GM12878 (cell line): ENCODE measurements at regions not wholly inside any gene's neighbourhood (a gene's known extent, or its start where the extent isn't known, plus 50 kb on each side); places are given as distances from the start of the nearest gene placed in this dataset.

ENCODE experiments used
- ATAC-seq: fragments of 200-7000 bp; cut with Tn5 transposase; 3 replicates; pipeline ENCODE4 v1.9.1; 2020; ENCODE audit warnings: mild to moderate bottlenecking, moderate library complexity
- BruUV-seq: library from RNA; stranded (reverse); fragments of 400-500 nt; replicated peaks from 2 replicates; lab custom pipeline; 2021; lab: Mats Ljungman, UMichigan
- CTCF ChIA-PET: fragments of 300-600 bp; sonication (Branson Sonifier 250); formaldehyde crosslinking; extraction: SDS; loops from one replicate; lab custom pipeline; 2021; ENCODE audit warnings: inconsistent platforms; lab: Yijun Ruan, JAX
- POLR2A ChIA-PET: fragments of 350-600 bp; formaldehyde crosslinking; extraction: SDS; loops from one replicate; lab custom pipeline; 2021; ENCODE audit warnings: inconsistent platforms; lab: Charles Lee
- RAD21 ChIA-PET: fragments of 300-600 bp; sonication (Branson Sonifier 250); formaldehyde crosslinking; loops from one replicate; lab custom pipeline; 2023; ENCODE audit warnings: antibody characterized with exemption; ENCODE audit not compliant: unreplicated experiment; lab: Charles Lee
- SMC1A ChIA-PET: fragments of 300-600 bp; sonication (Branson Sonifier 250); formaldehyde crosslinking; loops from one replicate; lab custom pipeline; 2023; ENCODE audit not compliant: unreplicated experiment, uncharacterized antibody; lab: Charles Lee
- DNase-seq: peaks from one replicate; pipeline ENCODE4 v3.0.0-alpha.2; 2011; ENCODE audit warnings: low read depth, low spot score
- FAIRE-seq: peaks from 3 replicates; lab custom pipeline; 2011; peaks lifted over from hg19 to GRCh38; lab: Jason Lieb, UNC
- H2AFZ ChIP-seq: 2 replicates; pipeline ENCODE4 v1.6.0; 2011; ENCODE audit warnings: low read depth, low read length, control low read depth; ENCODE audit not compliant: control insufficient read depth
- H3K27ac ChIP-seq: 2 replicates; pipeline ENCODE4 v1.5.1; 2011; ENCODE audit warnings: control low read depth; ENCODE audit not compliant: control insufficient read depth, insufficient read depth
- H3K27me3 ChIP-seq, 2 experiments: replicated peaks in 1 of 2; 2 replicates each; pipeline versions ENCODE4 v1.6.0 to v1.6.1; 2011; ENCODE audit warnings: low read length in 1 of 2; ENCODE audit not compliant: control insufficient read depth in 2 of 2, insufficient read depth in 2 of 2
- H3K36me3 ChIP-seq, 2 experiments: 2 replicates each; pipeline ENCODE4 v1.5.1; 2011; ENCODE audit warnings: low read length in 1 of 2; ENCODE audit not compliant: control insufficient read depth in 2 of 2, insufficient read depth in 2 of 2
- H3K4me1 ChIP-seq: 2 replicates; pipeline ENCODE4 v1.6.1; 2011; ENCODE audit warnings: mild to moderate bottlenecking, low read length, moderate library complexity, mixed read lengths; ENCODE audit not compliant: control insufficient read depth, insufficient read depth
- H3K4me2 ChIP-seq: 2 replicates; pipeline ENCODE4 v1.6.0; 2011; ENCODE audit warnings: control low read depth; ENCODE audit not compliant: control insufficient read depth, insufficient read depth
- H3K4me3 ChIP-seq: fragments of 200-600 bp; sonication (generic); 2 replicates; pipeline ENCODE4 v1.5.1; 2016
- H3K79me2 ChIP-seq: 2 replicates; pipeline ENCODE4 v1.6.0; 2011; ENCODE audit warnings: low read length; ENCODE audit not compliant: control insufficient read depth, insufficient read depth
- H3K9ac ChIP-seq: 2 replicates; pipeline ENCODE4 v1.8.0; 2011; ENCODE audit warnings: low read length, control low read depth, mixed read lengths; ENCODE audit not compliant: control insufficient read depth, insufficient read depth
- H3K9me3 ChIP-seq: replicated peaks from 3 replicates; pipeline ENCODE4 v1.5.1; 2011; ENCODE audit warnings: mild to moderate bottlenecking, low read length; ENCODE audit not compliant: control insufficient read depth, insufficient read depth
- H4K20me1 ChIP-seq: 2 replicates; pipeline ENCODE4 v1.6.0; 2011; ENCODE audit not compliant: control insufficient read depth, insufficient read depth
- BCL11A ChIP-seq: IDR thresholded peaks from 2 replicates; pipeline ENCODE4 v1.6.1; 2011; ENCODE audit warnings: low read depth, low read length
- ETV6 ChIP-seq, 2 experiments: fragments of 450-650 bp in 1 of 2; IDR thresholded peaks in 1 of 2; conservative IDR thresholded peaks in 1 of 2; 2 replicates each; pipeline ENCODE4 v1.6.1; 2014; ENCODE audit warnings: antibody characterized with exemption in 1 of 2, borderline replicate concordance in 1 of 2, low read depth in 1 of 2, mild to moderate bottlenecking in 1 of 2, moderate library complexity in 1 of 2
- EZH2 ChIP-seq: IDR thresholded peaks from 2 replicates; pipeline ENCODE4 v1.6.1; 2012; ENCODE audit warnings: low read depth, mild to moderate bottlenecking, control low read depth, inconsistent platforms, low read length, borderline replicate concordance; ENCODE audit not compliant: control insufficient read depth
- IKZF2 ChIP-seq, 2 experiments: fragments of 450-650 bp; IDR thresholded peaks; 2 replicates each; pipeline ENCODE4 v1.6.1; 2017; ENCODE audit warnings: mild to moderate bottlenecking in 2 of 2, moderate library complexity in 2 of 2
- KAT2A ChIP-seq: conservative IDR thresholded peaks from 2 replicates; pipeline ENCODE4 v1.6.1; 2011; ENCODE audit warnings: low read depth, low read length; ENCODE audit not compliant: control insufficient read depth
- PAX8 ChIP-seq: fragments of 450-650 bp; IDR thresholded peaks from 2 replicates; pipeline ENCODE4 v1.6.1; 2017; ENCODE audit warnings: mild to moderate bottlenecking, moderate library complexity
- PBX3 ChIP-seq: IDR thresholded peaks from 2 replicates; pipeline ENCODE4 v1.6.1; 2011; ENCODE audit warnings: mild to moderate bottlenecking, low read depth, low read length, moderate library complexity; ENCODE audit not compliant: insufficient replicate concordance
- PKNOX1 ChIP-seq: fragments of 450-650 bp; IDR thresholded peaks from 2 replicates; pipeline ENCODE4 v1.6.1; 2016; ENCODE audit warnings: mild to moderate bottlenecking
- SP1 ChIP-seq: IDR thresholded peaks from one replicate; pipeline ENCODE4 v1.6.1; 2011; ENCODE audit warnings: low read depth, low read length
- YY1 ChIP-seq: IDR thresholded peaks from 2 replicates; pipeline ENCODE4 v1.6.1; 2011; ENCODE audit warnings: low read depth, mild to moderate bottlenecking, low read length
- ZBTB11 ChIP-seq: fragments of 450-650 bp; formaldehyde crosslinking; IDR thresholded peaks from 2 replicates; pipeline ENCODE4 v1.5.0; 2022; ENCODE audit warnings: mild to moderate bottlenecking, missing genetic modification characterization
- ZNF217 ChIP-seq: fragments of 450-650 bp; IDR thresholded peaks from 2 replicates; pipeline ENCODE4 v1.6.1; 2017; ENCODE audit warnings: antibody characterized with exemption, mild to moderate bottlenecking
- ZNF24 ChIP-seq: fragments of 450-650 bp; IDR thresholded peaks from 2 replicates; pipeline ENCODE4 v1.6.1; 2017; ENCODE audit warnings: antibody characterized with exemption, mild to moderate bottlenecking
- ZNF274 ChIP-seq: IDR thresholded peaks from one replicate; pipeline ENCODE4 v1.8.0; 2011; ENCODE audit not compliant: insufficient read length, insufficient read depth
- WGBS: methylation state at CpG from one replicate; pipeline ENCODE4 v1.1.6; 2016; ENCODE audit warnings: low lambda C conversion rate; ENCODE audit not compliant: insufficient replicate concordance, insufficient coverage; ENCODE audit errors: missing lambda C conversion rate; 5-methylcytosine and 5-hydroxymethylcytosine counted together
- in situ Hi-C: fragments of 300-500 bp; cut with MboI; formaldehyde crosslinking; loops from 9 replicates; pipeline ENCODE4 v1.14.3; 2018; ENCODE audit warnings: mixed read lengths
- intact Hi-C: fragments of 100-400 bp; cut with micrococcal nuclease; formaldehyde crosslinking; loops from one replicate; pipeline ENCODE4 v1.14.2; 2022; ENCODE audit not compliant: unreplicated experiment

- no peaks in the 10 kb centered on the region for H4K20me1 ChIP-seq
- ChIA-PET CTCF (no interaction called here), SMC1A (interaction anchor here (0.8 kb wide), 1 partner anchor 14 kb away, joined by 3 read pairs; no protein-coding TSS in a partner anchor), RAD21 (no interaction called here)
- peaks cover 0 to 1% of the 10 kb centered on the region in 2 experiments; a peak in 1 of 4 replicates for H3K27me3 ChIP-seq
- WGBS: 55% methylated on average over 9 of the region's 9 CpGs
- DNase-seq: no peak
- no peaks in the 10 kb centered on the region for H3K36me3 ChIP-seq
- H3K4me3 ChIP-seq: no peak overlapping the region
- no peak overlapping the region for H3K9ac ChIP-seq
- H3K4me1 ChIP-seq: no peaks in the 10 kb centered on the region
- intact Hi-C loops: no loop called here
- FAIRE-seq: no peak
- in situ Hi-C loops: no loop called here
- no peaks in the 10 kb centered on the region for H3K9me3 ChIP-seq
- no peak for ATAC-seq
- no peak overlapping the region for H2AFZ ChIP-seq
- no peaks in the 10 kb centered on the region for H3K79me2 ChIP-seq
- no TSS peak for BruUV-seq
- TF ChIP-seq PBX3: no peak
- TF ChIP-seq PAX8: no peak
- TF ChIP-seq ETV6 (conservative IDR thresholded peaks at IDR 0.05 in 1 of 2, IDR thresholded peaks at IDR 0.05 in 1 of 2; ENCODE audit: borderline replicate concordance in 1 of 2, low read depth in 1 of 2): no peak
- no peak for TF ChIP-seq KAT2A
- TF ChIP-seq ZNF217: no peak
- TF ChIP-seq BCL11A: no peak
- TF ChIP-seq PKNOX1: no peak
- TF ChIP-seq EZH2: no peak
- TF ChIP-seq IKZF2 (IDR thresholded peaks at IDR 0.05): no peak
- TF ChIP-seq SP1: no peak
- no peak for TF ChIP-seq YY1
- TF ChIP-seq ZBTB11 (CRISPR knock-in tag): no peak
- TF ChIP-seq ZNF24: no peak
- TF ChIP-seq ZNF274: no peak
- TF ChIP-seq, all 136 proteins: peak for 0
- Histone ChIP-seq H3K4me2 (no peak overlapping the region), H3K27ac (no peak overlapping the region)
- POLR2A ChIA-PET: no interaction called here
Measured at GRCh38 chr11:116386118-116386699, 386.6 kb downstream of the BUD13 start.
